GM18861 (cell line): ENCODE measurements at regions not wholly inside any gene's neighbourhood (a gene's known extent, or its start where the extent isn't known, plus 50 kb on each side); places are given as distances from the start of the nearest gene placed in this dataset.

Source experiments
- ATAC-seq: cut with Tn5 transposase; IDR thresholded peaks from one replicate; pipeline ENCODE4 v1.9.1; 2021; ENCODE audit not compliant: unreplicated experiment

DNA sequence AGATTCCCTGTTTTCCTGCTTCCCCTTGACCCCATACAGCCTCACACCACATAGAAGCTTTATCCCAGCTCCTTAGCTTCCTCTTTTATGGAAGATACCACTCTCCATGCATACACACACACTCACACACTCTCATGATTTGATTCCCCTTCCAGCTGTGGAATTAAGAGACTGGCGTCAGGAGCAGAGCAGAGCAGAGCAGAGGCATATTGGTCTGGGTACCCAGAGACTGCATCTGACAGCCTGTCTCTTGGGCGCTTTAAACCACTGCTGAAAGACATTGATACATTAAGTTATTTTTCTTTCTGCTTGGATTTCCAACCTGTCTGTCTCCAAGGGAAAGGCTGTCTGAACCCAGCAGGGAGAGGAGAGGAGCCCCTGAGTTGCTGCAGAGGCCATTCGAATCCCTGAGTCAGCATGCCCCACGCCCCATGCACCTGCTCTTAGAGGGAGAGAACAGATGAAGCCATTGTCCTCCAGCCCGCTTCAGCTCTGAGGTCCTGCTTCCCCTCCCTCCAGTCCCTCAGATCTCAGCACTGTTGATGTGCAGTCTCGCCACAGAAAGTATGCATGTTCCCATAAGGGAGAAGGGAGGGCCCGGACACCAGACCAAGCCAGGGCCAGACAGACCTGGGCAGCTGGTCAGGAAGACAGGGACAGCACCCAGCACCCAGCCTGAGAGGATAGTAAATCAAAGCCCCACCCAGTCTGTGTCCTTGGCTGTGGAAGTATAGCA lies 66.7 kb upstream of the GJB5 start:
- no peak for ATAC-seq

DNA sequence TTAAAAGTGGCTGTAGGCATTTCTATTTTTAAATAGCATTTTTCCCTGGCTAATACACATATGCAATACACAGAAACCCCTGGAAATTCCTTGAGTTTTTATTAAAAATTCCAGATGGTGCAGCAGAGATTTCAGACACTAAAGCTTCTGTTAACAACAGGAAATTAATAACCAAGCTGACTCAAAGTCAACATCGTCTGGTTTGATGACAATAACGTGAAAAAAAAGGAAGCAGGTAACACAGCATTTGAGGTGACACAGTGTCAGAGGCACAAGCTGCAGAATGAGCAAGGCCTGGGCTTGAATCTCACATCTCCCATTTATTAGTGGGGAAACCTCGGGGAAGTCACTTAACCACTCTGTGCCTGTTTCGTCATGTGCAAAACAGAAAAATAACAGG lies 64.6 kb upstream of the GJB5 start:
- ATAC-seq, result no peak

DNA sequence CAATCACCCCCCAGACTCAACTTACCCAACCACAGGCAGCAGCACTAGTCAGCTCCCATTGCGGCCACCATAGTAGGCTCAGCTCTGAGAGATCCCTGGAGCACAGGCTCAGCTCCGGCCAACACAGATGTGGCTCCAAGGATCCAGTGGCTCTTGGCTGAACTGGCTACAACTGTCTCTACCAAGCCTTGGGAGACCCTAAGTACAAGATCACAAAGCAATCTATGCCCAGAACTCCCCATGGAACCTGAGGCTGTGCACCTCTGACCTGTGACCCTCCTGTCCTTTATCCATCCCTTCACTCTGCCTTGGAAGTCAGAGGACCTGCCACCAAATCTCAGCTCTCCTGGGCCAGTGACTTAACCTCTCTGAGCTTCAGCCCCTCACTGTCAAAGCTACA lies 61.8 kb upstream of the GJB5 start:
- ATAC-seq, result no peak

GRCh38 chr1:34694383-34694782 lies 60.5 kb upstream of the GJB5 start:
- ATAC-seq, result no peak

DNA sequence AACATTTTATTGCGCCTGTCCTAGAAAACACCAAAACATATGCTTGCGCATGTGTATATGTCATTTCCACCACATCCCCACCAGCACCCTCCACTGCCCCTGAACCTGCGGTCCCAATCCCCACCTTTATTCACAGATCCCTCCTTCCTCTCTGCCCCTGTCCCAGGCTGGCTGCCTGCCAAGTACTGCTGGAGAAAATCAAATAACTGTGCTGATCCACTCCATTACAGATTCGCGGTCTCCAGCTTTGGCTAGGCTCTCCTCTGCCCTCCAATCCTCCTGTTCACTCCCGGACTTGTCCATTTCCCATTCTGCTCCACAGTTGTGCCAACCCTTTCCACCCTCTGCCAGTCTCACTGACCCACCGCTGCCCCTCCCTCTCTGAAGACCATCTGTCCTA lies 59.3 kb upstream of the GJB5 start:
- no peak for ATAC-seq

- no peak for ATAC-seq
These were observed 58.6 kb upstream of the GJB5 start for GRCh38 chr1:34696230-34696629.

GRCh38 chr1:34696981-34697380 lies 57.9 kb upstream of the GJB5 start:
- no peak for ATAC-seq

GRCh38 chr1:34697818-34698217 lies 57.0 kb upstream of the GJB5 start:
- ATAC-seq, result no peak

GRCh38 chr1:34701326-34702060 lies 53.4 kb upstream of the GJB5 start:
- no peak for ATAC-seq
